Islet precursor cell (in vitro differentiated cells): ENCODE measurements at regions not wholly inside any gene's neighbourhood (a gene's known extent, or its start where the extent isn't known, plus 50 kb on each side); places are given as distances from the start of the nearest gene placed in this dataset.

Source experiments
- DNase-seq: peaks from one replicate; pipeline ENCODE4 v3.0.0-alpha.2; 2018

GRCh38 chr6:40973304-40973703 is 65.7 kb downstream of the UNC5CL start:
- no peak for DNase-seq

- no peak for DNase-seq
These were observed 66.2 kb downstream of the UNC5CL start for GRCh38 chr6:40972814-40973213.

- no peak for DNase-seq
These were observed 66.8 kb downstream of the UNC5CL start for GRCh38 chr6:40972190-40972589.

GRCh38 chr6:40968620-40969164 is 70.3 kb downstream of the UNC5CL start:
- no peak for DNase-seq

- no peak for DNase-seq
These were observed 72.2 kb downstream of the UNC5CL start for GRCh38 chr6:40966860-40967259.

GRCh38 chr6:40965046-40965445 is 74.0 kb downstream of the UNC5CL start:
- no peak for DNase-seq

GRCh38 chr6:40963019-40963418 is 76.0 kb downstream of the UNC5CL start:
- DNase-seq = no peak

GRCh38 chr6:40962241-40962640 is 76.8 kb downstream of the UNC5CL start:
- peak; percentile 91 for DNase-seq

GRCh38 chr6:40961831-40962230 is 77.2 kb downstream of the UNC5CL start:
- no peak for DNase-seq

GRCh38 chr6:40960742-40961430 is 78.1 kb downstream of the UNC5CL start:
- no peak for DNase-seq

GRCh38 chr6:40959781-40960327 is 79.2 kb downstream of the UNC5CL start:
- no peak for DNase-seq

- no peak for DNase-seq
These were observed 80.3 kb downstream of the UNC5CL start for GRCh38 chr6:40958738-40959137.

GRCh38 chr6:40957616-40958492 is 81.2 kb downstream of the UNC5CL start:
- DNase-seq = no peak

- no peak for DNase-seq
These were observed 82.1 kb downstream of the UNC5CL start for GRCh38 chr6:40956936-40957335.

GRCh38 chr6:40955178-40955545 is 83.9 kb downstream of the UNC5CL start:
- no peak for DNase-seq

GRCh38 chr6:40954446-40955177 is 84.4 kb downstream of the UNC5CL start:
- DNase-seq = no peak

GRCh38 chr6:40953486-40953885 is 85.5 kb downstream of the UNC5CL start:
- no peak for DNase-seq

GRCh38 chr6:40950986-40951698 is 87.9 kb downstream of the UNC5CL start:
- DNase-seq = peak; percentile 68

GRCh38 chr6:40948570-40948969 is 90.5 kb downstream of the UNC5CL start:
- no peak for DNase-seq

GRCh38 chr6:40947876-40948526 is 91.0 kb downstream of the UNC5CL start:
- no peak for DNase-seq

- no peak for DNase-seq
These were observed 92.2 kb downstream of the UNC5CL start for GRCh38 chr6:40946738-40947301.
